ENCODE measurements at regions not wholly inside any gene's neighbourhood (a gene's known extent, or its start where the extent isn't known, plus 50 kb on each side); places are given as distances from the start of the nearest gene placed in this dataset.

DNA sequence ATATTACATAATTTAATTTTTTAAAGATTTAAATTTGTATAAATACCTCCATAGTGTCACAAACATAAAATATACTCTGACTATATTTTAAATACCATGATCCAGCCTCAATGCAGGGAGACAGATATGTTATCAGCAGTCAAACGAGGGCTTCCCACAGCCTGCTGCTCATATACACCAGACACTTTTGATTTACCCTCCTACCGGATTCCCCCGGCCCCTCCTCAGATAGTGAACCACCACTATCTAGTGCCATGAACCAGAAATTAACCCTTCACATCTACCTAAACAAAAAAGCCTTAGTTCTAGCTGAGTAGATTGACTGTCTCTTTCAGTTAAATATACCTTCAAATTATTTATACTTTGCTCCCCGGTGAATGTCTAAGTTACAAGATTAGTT lies 52.4 kb upstream of the C1orf53 start:
- TF ChIP-seq PAX5 (IDR thresholded peaks at IDR 0.05; ENCODE audit: insufficient read depth, low read length, severe bottlenecking) (no peak), POLR2A (IDR thresholded peaks at IDR 0.05; ENCODE audit: low read depth, low read length) (no peak), TAF1 (IDR thresholded peaks at IDR 0.05; ENCODE audit: low read depth, low read length) (no peak), POLR2AphosphoS5 (IDR thresholded peaks at IDR 0.05; ENCODE audit: low read depth, low read length) (no peak)
